ENCODE measurements at regions not wholly inside any gene's neighbourhood (a gene's known extent, or its start where the extent isn't known, plus 50 kb on each side); places are given as distances from the start of the nearest gene placed in this dataset.

- POLR2A ChIA-PET (ENCODE audit: unreplicated experiment): no interaction called here
- no peaks in the 10 kb centered on the region for H3K27me3 ChIP-seq (ENCODE audit: low read length)
Observed at GRCh38 chr2:120468136-120468535, 122.2 kb downstream of the INHBB start.

GRCh38 chr2:120469426-120469825, 123.5 kb downstream of the INHBB start:
- TF ChIP-seq CTCF (conservative IDR thresholded peaks at IDR 0.05; ENCODE audit: low read depth, low read length) (no peak), EZH2 (IDR thresholded peaks at IDR 0.05; ENCODE audit: low read length, unreplicated experiment) (no peak), EZH2phosphoT487 (IDR thresholded peaks at IDR 0.05; ENCODE audit: borderline replicate concordance, low read length) (no peak)
- Histone ChIP-seq H3K4me3 (ENCODE audit: low read length) (no peak overlapping the region), H3K27ac (ENCODE audit: low read length) (peak overlapping the region; percentile 83), H3K9ac (ENCODE audit: low read length) (peak overlapping the region; percentile 8; the same call in 1 of the 2 replicates), H3K9me2 (replicated peaks; ENCODE audit: low read length) (no peaks in the 10 kb centered on the region), H3K4me2 (ENCODE audit: low read length) (peak overlapping the region; percentile 58), H3K4me1 (ENCODE audit: insufficient read depth, low read length) (peaks cover 49% of the 10 kb centered on the region), H3K27me3 (ENCODE audit: low read length) (no peaks in the 10 kb centered on the region), H3F3A (ENCODE audit: low read length, unreplicated experiment) (peaks cover 11% of the 10 kb centered on the region), H3K36me3 (ENCODE audit: low read depth, low read length) (no peaks in the 10 kb centered on the region), H2AFZ (ENCODE audit: low read length) (no peak overlapping the region), H3K9me3 (ENCODE audit: low read length) (no peaks in the 10 kb centered on the region), H3K79me2 (ENCODE audit: low read length) (no peaks in the 10 kb centered on the region), H4K20me1 (ENCODE audit: low read length) (no peaks in the 10 kb centered on the region)
- ChIA-PET CTCF (no interaction called here), POLR2A (ENCODE audit: unreplicated experiment) (no interaction called here)
- ATAC-seq: no peak
- intact Hi-C loops (cut with micrococcal nuclease): no loop called here
- BruUV-seq (replicated peaks): no TSS peak
- no peak for DNase-seq

More at GRCh38 chr2:120468136-120468535, 122.2 kb downstream of the INHBB start:
- H3K4me2 ChIP-seq (ENCODE audit: low read length): no peak overlapping the region
- ATAC-seq (no peak), DNase-seq (no peak)
- peaks cover 2% of the 10 kb centered on the region for H3F3A ChIP-seq (ENCODE audit: low read length, unreplicated experiment)
- H3K4me3 ChIP-seq (ENCODE audit: low read length): no peak overlapping the region
- no peaks in the 10 kb centered on the region for H3K79me2 ChIP-seq (ENCODE audit: low read length)
- intact Hi-C loops (cut with micrococcal nuclease): no loop called here
- no peaks in the 10 kb centered on the region for H4K20me1 ChIP-seq (ENCODE audit: low read length)
- H3K9me3 ChIP-seq (ENCODE audit: low read length): no peaks in the 10 kb centered on the region
- no peak overlapping the region for H3K27ac ChIP-seq (ENCODE audit: low read length)
- H3K4me1 ChIP-seq (ENCODE audit: insufficient read depth, low read length): peaks cover 37% of the 10 kb centered on the region
- no peaks in the 10 kb centered on the region for H3K9me2 ChIP-seq (replicated peaks; ENCODE audit: low read length)
- BruUV-seq (replicated peaks): no TSS peak
- CTCF ChIA-PET: no interaction called here
- H2AFZ ChIP-seq (ENCODE audit: low read length): no peak overlapping the region
- no peak overlapping the region for H3K9ac ChIP-seq (ENCODE audit: low read length)
- H3K36me3 ChIP-seq (ENCODE audit: low read depth, low read length): no peaks in the 10 kb centered on the region
- no peak for TF ChIP-seq CTCF (conservative IDR thresholded peaks at IDR 0.05; ENCODE audit: low read depth, low read length)
- no peak for TF ChIP-seq EZH2phosphoT487 (IDR thresholded peaks at IDR 0.05; ENCODE audit: borderline replicate concordance, low read length)
- no peak for TF ChIP-seq EZH2 (IDR thresholded peaks at IDR 0.05; ENCODE audit: low read length, unreplicated experiment)

- H2AFZ ChIP-seq (ENCODE audit: low read length): peak overlapping the region; percentile 58
- H3K27me3 ChIP-seq (ENCODE audit: low read length): no peaks in the 10 kb centered on the region
- H3K4me3 ChIP-seq (ENCODE audit: low read length): no peak overlapping the region
- no peaks in the 10 kb centered on the region for H3K79me2 ChIP-seq (ENCODE audit: low read length)
- ATAC-seq: peak; percentile 80
- ChIA-PET POLR2A (ENCODE audit: unreplicated experiment) (no interaction called here), CTCF (no interaction called here)
- intact Hi-C loops (cut with micrococcal nuclease): loop anchor here (1.0 to 2.0 kb wide), 3 partner anchors 34 to 126 kb away; no protein-coding TSS in a partner anchor
- peak; percentile 97 for DNase-seq
- H3K9ac ChIP-seq (ENCODE audit: low read length): peak overlapping the region; percentile 31
- H3K4me2 ChIP-seq (ENCODE audit: low read length): peak overlapping the region; percentile 58
- H3K9me3 ChIP-seq (ENCODE audit: low read length): no peaks in the 10 kb centered on the region
- no peaks in the 10 kb centered on the region for H3K9me2 ChIP-seq (replicated peaks; ENCODE audit: low read length)
- TF ChIP-seq EZH2 (IDR thresholded peaks at IDR 0.05; ENCODE audit: low read length, unreplicated experiment) (no peak), EZH2phosphoT487 (IDR thresholded peaks at IDR 0.05; ENCODE audit: borderline replicate concordance, low read length) (no peak), CTCF (conservative IDR thresholded peaks at IDR 0.05; ENCODE audit: low read depth, low read length) (no peak)
- H3K36me3 ChIP-seq (ENCODE audit: low read depth, low read length): no peaks in the 10 kb centered on the region
- H3K4me1 ChIP-seq (ENCODE audit: insufficient read depth, low read length): peaks cover 55% of the 10 kb centered on the region
- peaks cover 11% of the 10 kb centered on the region for H3F3A ChIP-seq (ENCODE audit: low read length, unreplicated experiment)
- peak overlapping the region; percentile 83 for H3K27ac ChIP-seq (ENCODE audit: low read length)
- BruUV-seq (replicated peaks): no TSS peak
- no peaks in the 10 kb centered on the region for H4K20me1 ChIP-seq (ENCODE audit: low read length)
Observed at GRCh38 chr2:120470041-120470965, 124.4 kb downstream of the INHBB start.

All from PC-3 (cell line).